HL-60 (cell line): ENCODE measurements at regions not wholly inside any gene's neighbourhood (a gene's known extent, or its start where the extent isn't known, plus 50 kb on each side); places are given as distances from the start of the nearest gene placed in this dataset.

Source experiments
- DNase-seq, 2 experiments: peaks; one replicate each; pipeline ENCODE4 v3.0.0-alpha.2; 2010 to 2020; ENCODE audit warnings: low read depth in 1 of 2, low spot score in 1 of 2
- H3K27ac ChIP-seq: fragments of 250-450 bp; sonication (Bioruptor Pico); replicated peaks from 2 replicates; pipeline ENCODE4 v1.5.1; 2020; ENCODE audit warnings: mild to moderate bottlenecking, moderate library complexity
- H3K27me3 ChIP-seq: fragments of 250-450 bp; sonication (Bioruptor Pico); 2 replicates; pipeline ENCODE4 v1.5.1; 2021; ENCODE audit warnings: mild to moderate bottlenecking, moderate library complexity; ENCODE audit not compliant: insufficient read depth, poor library complexity, severe bottlenecking
- H3K4me3 ChIP-seq: replicated peaks from 2 replicates; pipeline ENCODE4 v1.5.1; 2011; ENCODE audit warnings: mild to moderate bottlenecking, control low read depth, low read length; ENCODE audit not compliant: insufficient read depth
- GABPA ChIP-seq: IDR thresholded peaks from 2 replicates; pipeline ENCODE4 v1.6.1; 2012; ENCODE audit warnings: low read depth
- POLR2AphosphoS5 ChIP-seq: IDR thresholded peaks from 2 replicates; pipeline ENCODE4 v1.6.1; 2012; ENCODE audit warnings: low read depth
- REST ChIP-seq: IDR thresholded peaks from 2 replicates; pipeline ENCODE4 v1.6.1; 2012; ENCODE audit warnings: low read depth; ENCODE audit not compliant: insufficient replicate concordance
- SPI1 ChIP-seq: IDR thresholded peaks from 2 replicates; pipeline ENCODE4 v1.6.1; 2012; ENCODE audit warnings: low read depth, mild to moderate bottlenecking, borderline replicate concordance
- TF ChIP-seq, protein P1 (sequence below): IDR thresholded peaks from one replicate; pipeline ENCODE4 v1.5.1; 2011; ENCODE audit warnings: low read length, control low read depth, inconsistent platforms; ENCODE audit not compliant: insufficient read depth

GRCh38 chr3:150148227-150148626 lies 177.5 kb upstream of the PFN2 start:
- H3K27ac ChIP-seq, result no peak overlapping the region
- no peak overlapping the region for H3K4me3 ChIP-seq
- DNase-seq, result no peak
- H3K27me3 ChIP-seq, result peaks cover 3% of the 10 kb centered on the region
- TF ChIP-seq SPI1 (no peak), POLR2AphosphoS5 (no peak), GABPA (no peak), REST (no peak)
- TF ChIP-seq, protein P1, sequence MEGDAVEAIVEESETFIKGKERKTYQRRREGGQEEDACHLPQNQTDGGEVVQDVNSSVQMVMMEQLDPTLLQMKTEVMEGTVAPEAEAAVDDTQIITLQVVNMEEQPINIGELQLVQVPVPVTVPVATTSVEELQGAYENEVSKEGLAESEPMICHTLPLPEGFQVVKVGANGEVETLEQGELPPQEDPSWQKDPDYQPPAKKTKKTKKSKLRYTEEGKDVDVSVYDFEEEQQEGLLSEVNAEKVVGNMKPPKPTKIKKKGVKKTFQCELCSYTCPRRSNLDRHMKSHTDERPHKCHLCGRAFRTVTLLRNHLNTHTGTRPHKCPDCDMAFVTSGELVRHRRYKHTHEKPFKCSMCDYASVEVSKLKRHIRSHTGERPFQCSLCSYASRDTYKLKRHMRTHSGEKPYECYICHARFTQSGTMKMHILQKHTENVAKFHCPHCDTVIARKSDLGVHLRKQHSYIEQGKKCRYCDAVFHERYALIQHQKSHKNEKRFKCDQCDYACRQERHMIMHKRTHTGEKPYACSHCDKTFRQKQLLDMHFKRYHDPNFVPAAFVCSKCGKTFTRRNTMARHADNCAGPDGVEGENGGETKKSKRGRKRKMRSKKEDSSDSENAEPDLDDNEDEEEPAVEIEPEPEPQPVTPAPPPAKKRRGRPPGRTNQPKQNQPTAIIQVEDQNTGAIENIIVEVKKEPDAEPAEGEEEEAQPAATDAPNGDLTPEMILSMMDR, result no peak

- H3K27me3 ChIP-seq, result peaks cover 5% of the 10 kb centered on the region
- DNase-seq, result no peak
- no peak overlapping the region for H3K4me3 ChIP-seq
- TF ChIP-seq POLR2AphosphoS5 (no peak), SPI1 (no peak), REST (no peak)
- TF ChIP-seq, protein P1, result no peak
- H3K27ac ChIP-seq, result no peak overlapping the region
Measured at GRCh38 chr3:150147776-150148175, 177.1 kb upstream of the PFN2 start.

DNA sequence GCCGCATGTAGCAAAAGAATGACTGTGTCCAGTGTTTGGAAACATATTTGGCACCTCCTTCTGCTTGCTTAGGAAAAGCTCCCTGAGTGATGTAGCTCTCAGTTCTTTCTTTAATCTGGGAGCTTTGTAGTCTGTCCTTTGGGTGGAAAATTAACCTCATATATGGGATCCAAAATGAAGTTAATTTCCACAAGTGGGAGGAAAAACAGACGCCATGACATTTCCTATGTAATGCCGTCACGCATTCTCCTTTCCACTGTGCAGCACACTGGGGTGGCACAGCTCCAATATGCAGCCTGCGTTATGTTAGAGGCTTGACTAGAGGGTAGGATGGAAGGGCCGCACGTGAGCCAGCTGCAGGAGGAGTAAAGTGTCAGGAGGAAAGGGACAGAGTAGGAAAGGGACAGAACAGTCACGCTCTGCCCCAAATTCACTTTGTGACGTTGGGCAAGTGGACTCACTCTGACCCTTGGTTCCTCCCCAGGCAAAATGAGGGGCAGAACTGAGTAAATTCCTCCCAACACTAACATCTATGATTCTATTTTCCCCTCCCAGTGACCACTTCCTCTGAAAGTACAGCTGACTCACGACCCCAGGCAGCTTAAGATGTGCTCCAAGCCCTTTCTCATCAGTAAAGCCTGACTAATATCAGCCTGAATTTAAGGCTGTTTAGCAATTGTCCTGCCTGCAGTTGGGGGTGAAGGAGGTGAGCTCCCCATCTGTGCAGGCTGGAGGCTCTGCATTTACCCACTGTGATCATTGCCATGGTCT lies 176.5 kb upstream of the PFN2 start:
- Histone ChIP-seq H3K4me3 (no peak overlapping the region), H3K27ac (no peak overlapping the region), H3K27me3 (peaks cover 5% of the 10 kb centered on the region)
- DNase-seq, result no peak
- TF ChIP-seq, protein P1, result no peak
- no peak for TF ChIP-seq REST
- no peak for TF ChIP-seq POLR2AphosphoS5
- TF ChIP-seq SPI1, result no peak
- no peak for TF ChIP-seq GABPA
